ENCODE measurements at regions not wholly inside any gene's neighbourhood (a gene's known extent, or its start where the extent isn't known, plus 50 kb on each side); places are given as distances from the start of the nearest gene placed in this dataset.

DNA sequence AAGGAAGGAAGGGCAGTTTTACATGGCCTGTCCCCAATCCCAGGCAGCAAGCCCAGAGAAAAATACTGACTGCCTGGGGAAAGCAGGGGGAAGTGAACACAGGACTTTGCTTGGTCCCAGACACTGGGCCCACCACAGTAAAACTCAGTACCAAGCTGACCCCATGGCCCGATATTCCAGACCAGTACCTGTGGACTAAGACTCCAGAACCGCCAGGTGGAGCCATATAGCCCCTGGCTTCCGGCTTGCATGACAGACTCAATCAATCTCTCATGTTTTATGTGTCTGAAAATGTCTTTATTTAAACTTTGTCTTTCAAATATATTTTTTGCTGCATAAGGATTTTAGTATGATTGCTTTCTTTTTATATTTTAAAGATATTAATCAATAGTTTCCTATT, 767.9 kb upstream of the SLITRK6 start:
- WGBS, 3 donors, result 78 to 85% (median 80%) methylated on average over 3 of the region's 3 CpGs
- no peak for DNase-seq

DNA sequence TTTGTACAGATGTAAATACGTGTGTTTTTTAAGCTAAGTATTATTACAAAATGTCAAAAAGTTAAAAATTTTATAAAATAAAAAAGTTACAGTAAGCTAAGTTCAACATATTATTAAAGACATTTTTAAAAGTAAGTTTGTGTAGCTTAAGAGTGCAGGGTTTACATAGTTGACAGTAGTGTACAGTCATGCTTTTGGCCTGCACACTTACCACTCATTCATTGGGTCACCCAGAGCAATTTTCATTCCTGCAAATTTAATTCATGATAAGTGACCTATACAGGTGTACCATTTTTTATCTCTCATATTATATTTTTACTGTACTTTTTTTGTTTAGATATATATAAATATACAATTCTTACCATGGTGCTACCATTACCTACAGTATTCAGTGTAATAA, 769.9 kb upstream of the SLITRK6 start:
- DNase-seq, result no peak
- intact Hi-C loops (cut with DNase I), result no loop called here
- TF ChIP-seq EP300 (IDR thresholded peaks at IDR 0.05), result no peak
- TF ChIP-seq POLR2A (IDR thresholded peaks at IDR 0.05), result no peak
- TF ChIP-seq, protein P1, sequence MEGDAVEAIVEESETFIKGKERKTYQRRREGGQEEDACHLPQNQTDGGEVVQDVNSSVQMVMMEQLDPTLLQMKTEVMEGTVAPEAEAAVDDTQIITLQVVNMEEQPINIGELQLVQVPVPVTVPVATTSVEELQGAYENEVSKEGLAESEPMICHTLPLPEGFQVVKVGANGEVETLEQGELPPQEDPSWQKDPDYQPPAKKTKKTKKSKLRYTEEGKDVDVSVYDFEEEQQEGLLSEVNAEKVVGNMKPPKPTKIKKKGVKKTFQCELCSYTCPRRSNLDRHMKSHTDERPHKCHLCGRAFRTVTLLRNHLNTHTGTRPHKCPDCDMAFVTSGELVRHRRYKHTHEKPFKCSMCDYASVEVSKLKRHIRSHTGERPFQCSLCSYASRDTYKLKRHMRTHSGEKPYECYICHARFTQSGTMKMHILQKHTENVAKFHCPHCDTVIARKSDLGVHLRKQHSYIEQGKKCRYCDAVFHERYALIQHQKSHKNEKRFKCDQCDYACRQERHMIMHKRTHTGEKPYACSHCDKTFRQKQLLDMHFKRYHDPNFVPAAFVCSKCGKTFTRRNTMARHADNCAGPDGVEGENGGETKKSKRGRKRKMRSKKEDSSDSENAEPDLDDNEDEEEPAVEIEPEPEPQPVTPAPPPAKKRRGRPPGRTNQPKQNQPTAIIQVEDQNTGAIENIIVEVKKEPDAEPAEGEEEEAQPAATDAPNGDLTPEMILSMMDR (IDR thresholded peaks at IDR 0.05), result no peak
- Histone ChIP-seq H3K27ac (no peak overlapping the region), H3K4me3 (no peak overlapping the region), H3K4me1 (ENCODE audit: insufficient read depth) (no peaks in the 10 kb centered on the region), H3K36me3 (no peaks in the 10 kb centered on the region), H3K27me3 (no peaks in the 10 kb centered on the region), H3K9me3 (no peaks in the 10 kb centered on the region)
- WGBS, 3 donors, result 78 to 81% (median 81%) methylated on average over 1 of the region's 1 CpG

More for the DNA sequence above, 767.9 kb upstream of the SLITRK6 start:
- TF ChIP-seq EP300 (IDR thresholded peaks at IDR 0.05) (no peak), POLR2A (IDR thresholded peaks at IDR 0.05) (no peak)
- TF ChIP-seq, protein P1 (IDR thresholded peaks at IDR 0.05), result no peak
- H3K4me3 ChIP-seq, result no peak overlapping the region
- intact Hi-C loops (cut with DNase I), result no loop called here
- H3K36me3 ChIP-seq, result no peaks in the 10 kb centered on the region
- no peaks in the 10 kb centered on the region for H3K9me3 ChIP-seq
- no peak overlapping the region for H3K27ac ChIP-seq
- no peaks in the 10 kb centered on the region for H3K27me3 ChIP-seq
- H3K4me1 ChIP-seq (ENCODE audit: insufficient read depth), result no peaks in the 10 kb centered on the region

DNA sequence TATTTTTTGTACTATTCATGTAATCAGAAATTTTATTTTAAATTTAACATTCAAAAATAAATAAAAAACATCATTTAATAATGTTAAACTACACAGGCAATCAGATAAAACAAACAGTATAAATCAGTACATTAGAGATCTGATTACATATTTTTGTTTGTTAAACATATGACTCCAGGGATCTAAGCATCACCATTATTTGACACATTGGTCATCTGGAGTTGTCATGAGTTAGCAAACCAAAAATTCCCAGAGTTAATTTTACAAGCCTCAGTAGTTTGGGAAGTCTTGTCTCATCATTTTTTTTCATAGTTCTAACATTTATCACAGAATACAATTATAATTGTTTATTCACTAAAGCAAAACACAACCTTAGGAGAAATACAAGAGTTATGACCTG, 770.8 kb upstream of the SLITRK6 start:
- no peaks in the 10 kb centered on the region for H3K4me1 ChIP-seq (ENCODE audit: insufficient read depth)
- H3K9me3 ChIP-seq, result no peaks in the 10 kb centered on the region
- H3K4me3 ChIP-seq, result no peak overlapping the region
- H3K36me3 ChIP-seq, result no peaks in the 10 kb centered on the region
- TF ChIP-seq, protein P1 (IDR thresholded peaks at IDR 0.05), result no peak
- no peak for TF ChIP-seq EP300 (IDR thresholded peaks at IDR 0.05)
- no peak for TF ChIP-seq POLR2A (IDR thresholded peaks at IDR 0.05)
- DNase-seq, result no peak
- no peak overlapping the region for H3K27ac ChIP-seq
- H3K27me3 ChIP-seq, result no peaks in the 10 kb centered on the region
- intact Hi-C loops (cut with DNase I), result no loop called here

DNA sequence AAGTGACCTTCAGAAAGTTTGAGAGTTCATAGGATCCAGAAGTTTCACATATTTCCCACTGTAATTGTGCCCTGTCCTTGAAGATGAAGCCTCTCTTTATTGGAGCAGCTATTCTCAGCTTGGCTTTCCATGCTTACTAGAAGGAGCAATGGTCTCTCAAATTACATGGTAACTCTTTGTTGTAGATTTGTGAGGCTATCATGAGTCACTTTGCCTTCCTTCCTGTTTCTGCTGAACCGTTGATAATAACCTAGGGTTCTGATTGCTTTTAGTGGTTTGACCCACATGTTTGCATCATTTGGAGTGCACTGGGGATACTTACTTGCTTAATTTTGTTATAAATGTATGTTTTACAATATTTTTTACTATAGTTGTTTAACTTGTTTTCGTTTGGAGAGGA, 772.9 kb upstream of the SLITRK6 start:
- Histone ChIP-seq H3K27me3 (no peaks in the 10 kb centered on the region), H3K36me3 (no peaks in the 10 kb centered on the region), H3K4me3 (no peak overlapping the region), H3K9me3 (no peaks in the 10 kb centered on the region), H3K4me1 (ENCODE audit: insufficient read depth) (no peaks in the 10 kb centered on the region), H3K27ac (no peak overlapping the region)
- no peak for DNase-seq
- intact Hi-C loops (cut with DNase I), result no loop called here
- WGBS, 3 donors, result 13 to 41% (median 19%) methylated on average over 2 of the region's 2 CpGs
- TF ChIP-seq POLR2A (IDR thresholded peaks at IDR 0.05) (no peak), EP300 (IDR thresholded peaks at IDR 0.05) (no peak)
- TF ChIP-seq, protein P1 (IDR thresholded peaks at IDR 0.05), result no peak

DNA sequence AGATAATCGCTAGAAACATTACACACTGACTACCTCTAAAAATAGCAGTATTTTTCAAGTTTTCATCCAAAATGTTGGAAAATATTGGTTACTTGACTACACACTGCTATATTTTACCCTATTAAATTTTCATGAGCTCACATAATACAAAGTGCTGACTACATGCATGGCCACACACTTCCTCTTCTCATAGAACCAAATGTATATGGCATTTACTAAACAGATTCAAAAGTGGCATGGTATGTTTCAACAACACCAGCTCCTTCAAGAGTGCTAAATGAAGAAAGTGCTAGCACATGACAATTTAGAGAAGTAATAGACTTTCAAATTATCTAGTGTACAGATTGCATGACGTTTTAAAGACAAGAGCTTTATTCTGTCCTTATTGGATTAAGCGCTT, 780.4 kb upstream of the SLITRK6 start:
- TF ChIP-seq EP300 (IDR thresholded peaks at IDR 0.05), result no peak
- TF ChIP-seq, protein P1 (IDR thresholded peaks at IDR 0.05), result no peak
- TF ChIP-seq POLR2A (IDR thresholded peaks at IDR 0.05), result no peak
- 52 to 57% (median 56%) methylated on average over 3 of the region's 3 CpGs for WGBS, 3 donors
- H3K27me3 ChIP-seq, result no peaks in the 10 kb centered on the region
- H3K9me3 ChIP-seq, result no peaks in the 10 kb centered on the region
- no peaks in the 10 kb centered on the region for H3K36me3 ChIP-seq
- DNase-seq, result no peak
- intact Hi-C loops (cut with DNase I), result no loop called here
- no peak overlapping the region for H3K4me3 ChIP-seq
- no peaks in the 10 kb centered on the region for H3K4me1 ChIP-seq (ENCODE audit: insufficient read depth)
- H3K27ac ChIP-seq, result no peak overlapping the region

All from ovary (tissue), 7 donors.